Upper lobe of left lung (tissue), 6 donors: ENCODE measurements at regions not wholly inside any gene's neighbourhood (a gene's known extent, or its start where the extent isn't known, plus 50 kb on each side); places are given as distances from the start of the nearest gene placed in this dataset.

Source experiments
- ATAC-seq, 2 donors: fragments of 200-7000 bp; cut with Tn5 transposase; one replicate each; pipeline ENCODE4 v1.9.1; 2022; ENCODE audit warnings: mild to moderate bottlenecking in 2 of 2, moderate library complexity in 2 of 2; ENCODE audit not compliant: low FRiP score in 2 of 2
- DNase-seq, 2 donors: peaks; one replicate each; pipeline ENCODE4 v3.0.0-alpha.2; 2019 to 2020
- H3K27ac ChIP-seq, 4 donors: fragments of 200-600 bp; sonication (generic); one replicate each; pipeline ENCODE4 v1.5.1; 2016 to 2019
- H3K27me3 ChIP-seq, 4 donors: fragments of 200-600 bp; sonication (generic); one replicate each; pipeline ENCODE4 v1.5.1; 2017 to 2019
- H3K36me3 ChIP-seq, 4 donors: fragments of 200-600 bp; sonication (generic); one replicate each; pipeline ENCODE4 v1.5.1; 2016 to 2019
- H3K4me1 ChIP-seq, 4 donors: fragments of 200-600 bp; sonication (generic); one replicate each; pipeline ENCODE4 v1.5.1; 2018 to 2019
- H3K4me3 ChIP-seq, 4 donors: fragments of 200-600 bp; sonication (generic); one replicate each; pipeline ENCODE4 v1.5.1; 2017 to 2019; ENCODE audit warnings: mild to moderate bottlenecking in 2 of 4, moderate library complexity in 1 of 4
- H3K9me3 ChIP-seq, 4 donors: fragments of 200-600 bp; sonication (generic); one replicate each; pipeline ENCODE4 v1.5.1; 2018 to 2019
- EP300 ChIP-seq, 4 donors: sonication (generic); formaldehyde crosslinking; IDR thresholded peaks; one replicate each; pipeline ENCODE4 v1.5.1; 2017; ENCODE audit warnings: antibody characterized with exemption in 4 of 4, control low read depth in 2 of 4
- POLR2A ChIP-seq, 4 donors: fragments of 450-650 bp; IDR thresholded peaks; one replicate each; pipeline ENCODE4 v1.5.1; 2016 to 2017; ENCODE audit warnings: antibody characterized with exemption in 4 of 4, mild to moderate bottlenecking in 2 of 4
- POLR2AphosphoS5 ChIP-seq, 2 donors: sonication (generic); formaldehyde crosslinking; IDR thresholded peaks; one replicate each; pipeline ENCODE4 v1.5.1; 2017; ENCODE audit warnings: antibody characterized with exemption in 2 of 2
- WGBS, 2 donors: methylation state at CpG; one replicate each; pipeline ENCODE4 v1.1.5; 2017 to 2018; 5-methylcytosine and 5-hydroxymethylcytosine counted together
- TF ChIP-seq, protein P1 (sequence below), 6 experiments: fragments of 450-650 bp in 4 of 6; fragments of 200-600 bp in 2 of 6; sonication (generic) in 2 of 6; IDR thresholded peaks; one replicate each; pipeline ENCODE4 v1.5.1; 2016 to 2019; ENCODE audit warnings: antibody characterized with exemption in 6 of 6
- donor health status: DM: no; HTN: no; CAD: no; lungs with moderate emphysema.
- donor health status: DM: no; HTN: yes; CAD: no; lungs with severe emphysema.

DNA sequence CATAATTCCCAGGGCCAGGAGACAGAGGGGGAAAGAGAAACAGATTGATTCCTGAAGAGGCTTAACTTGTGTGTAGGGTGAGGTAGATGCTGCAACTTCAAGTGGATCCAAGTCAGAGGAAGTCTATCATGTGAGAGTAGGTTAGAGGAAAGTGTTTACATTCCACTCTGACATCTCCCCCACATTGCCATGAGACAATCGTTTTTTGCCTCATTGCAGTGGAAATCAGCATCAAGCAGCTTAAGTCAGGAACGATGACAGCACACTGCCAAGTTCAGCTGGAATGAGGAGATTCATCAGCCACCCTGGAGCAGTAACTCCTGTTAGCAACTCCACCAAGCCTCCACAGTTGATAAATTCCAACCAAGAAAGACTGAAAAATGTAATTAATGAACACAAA, 689.7 kb upstream of the MEF2C start:
- Histone ChIP-seq H3K4me1 (no peaks in the 10 kb centered on the region), H3K27me3 (no peaks in the 10 kb centered on the region), H3K36me3 (no peaks in the 10 kb centered on the region), H3K27ac (no peak overlapping the region), H3K4me3 (no peak overlapping the region), H3K9me3 (no peaks in the 10 kb centered on the region)
- TF ChIP-seq, protein P1, sequence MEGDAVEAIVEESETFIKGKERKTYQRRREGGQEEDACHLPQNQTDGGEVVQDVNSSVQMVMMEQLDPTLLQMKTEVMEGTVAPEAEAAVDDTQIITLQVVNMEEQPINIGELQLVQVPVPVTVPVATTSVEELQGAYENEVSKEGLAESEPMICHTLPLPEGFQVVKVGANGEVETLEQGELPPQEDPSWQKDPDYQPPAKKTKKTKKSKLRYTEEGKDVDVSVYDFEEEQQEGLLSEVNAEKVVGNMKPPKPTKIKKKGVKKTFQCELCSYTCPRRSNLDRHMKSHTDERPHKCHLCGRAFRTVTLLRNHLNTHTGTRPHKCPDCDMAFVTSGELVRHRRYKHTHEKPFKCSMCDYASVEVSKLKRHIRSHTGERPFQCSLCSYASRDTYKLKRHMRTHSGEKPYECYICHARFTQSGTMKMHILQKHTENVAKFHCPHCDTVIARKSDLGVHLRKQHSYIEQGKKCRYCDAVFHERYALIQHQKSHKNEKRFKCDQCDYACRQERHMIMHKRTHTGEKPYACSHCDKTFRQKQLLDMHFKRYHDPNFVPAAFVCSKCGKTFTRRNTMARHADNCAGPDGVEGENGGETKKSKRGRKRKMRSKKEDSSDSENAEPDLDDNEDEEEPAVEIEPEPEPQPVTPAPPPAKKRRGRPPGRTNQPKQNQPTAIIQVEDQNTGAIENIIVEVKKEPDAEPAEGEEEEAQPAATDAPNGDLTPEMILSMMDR (IDR thresholded peaks at IDR 0.05) = no peak
- TF ChIP-seq POLR2A (IDR thresholded peaks at IDR 0.05) (no peak), EP300 (IDR thresholded peaks at IDR 0.05) (no peak), POLR2AphosphoS5 (IDR thresholded peaks at IDR 0.05) (no peak)
- no peak for ATAC-seq
- no peak for DNase-seq
- WGBS, 2 donors = 26 to 32% methylated on average over 2 of the region's 2 CpGs

GRCh38 chr5:89570557-89570956, 687.6 kb upstream of the MEF2C start:
- no peaks in the 10 kb centered on the region for H3K27me3 ChIP-seq
- WGBS, 2 donors = 82% methylated on average over 2 of the region's 2 CpGs
- ATAC-seq = no peak

DNA sequence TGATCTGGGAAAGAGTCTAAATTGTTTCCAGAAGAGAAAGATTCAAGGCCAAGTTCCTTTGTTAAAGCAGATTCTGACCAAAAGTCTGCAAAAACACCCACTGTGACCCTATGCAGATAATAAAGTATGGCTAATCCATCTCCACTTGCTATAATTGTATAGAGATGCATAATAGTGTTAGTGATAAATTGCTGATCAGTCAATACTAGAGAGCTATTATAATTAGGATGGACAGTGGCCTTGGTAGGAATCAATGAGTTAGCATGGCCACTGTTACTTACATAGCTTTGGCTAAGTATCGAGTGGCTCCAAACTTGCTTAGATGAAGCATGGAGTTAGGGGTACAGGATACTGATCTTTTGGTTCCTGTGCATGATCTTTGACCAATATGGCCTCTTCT, 683.4 kb upstream of the MEF2C start:
- no peaks in the 10 kb centered on the region for H3K4me1 ChIP-seq
- no peaks in the 10 kb centered on the region for H3K36me3 ChIP-seq
- no peak overlapping the region for H3K4me3 ChIP-seq
- no peak for ATAC-seq
- WGBS, 2 donors = 79 to 95% methylated on average over 1 of the region's 1 CpG
- DNase-seq = no peak
- no peak overlapping the region for H3K27ac ChIP-seq
- no peaks in the 10 kb centered on the region for H3K27me3 ChIP-seq
- TF ChIP-seq POLR2AphosphoS5 (IDR thresholded peaks at IDR 0.05) (no peak), EP300 (IDR thresholded peaks at IDR 0.05) (no peak), POLR2A (IDR thresholded peaks at IDR 0.05) (no peak)
- TF ChIP-seq, protein P1 (IDR thresholded peaks at IDR 0.05) = no peak
- no peaks in the 10 kb centered on the region for H3K9me3 ChIP-seq

More at GRCh38 chr5:89570557-89570956, 687.6 kb upstream of the MEF2C start:
- no peaks in the 10 kb centered on the region for H3K36me3 ChIP-seq
- no peaks in the 10 kb centered on the region for H3K9me3 ChIP-seq
- H3K4me3 ChIP-seq = no peak overlapping the region
- TF ChIP-seq EP300 (IDR thresholded peaks at IDR 0.05) = no peak
- TF ChIP-seq, protein P1 (IDR thresholded peaks at IDR 0.05) = no peak
- TF ChIP-seq POLR2AphosphoS5 (IDR thresholded peaks at IDR 0.05) = no peak
- TF ChIP-seq POLR2A (IDR thresholded peaks at IDR 0.05) = no peak
- no peaks in the 10 kb centered on the region for H3K4me1 ChIP-seq
- no peak overlapping the region for H3K27ac ChIP-seq
- no peak for DNase-seq

DNA sequence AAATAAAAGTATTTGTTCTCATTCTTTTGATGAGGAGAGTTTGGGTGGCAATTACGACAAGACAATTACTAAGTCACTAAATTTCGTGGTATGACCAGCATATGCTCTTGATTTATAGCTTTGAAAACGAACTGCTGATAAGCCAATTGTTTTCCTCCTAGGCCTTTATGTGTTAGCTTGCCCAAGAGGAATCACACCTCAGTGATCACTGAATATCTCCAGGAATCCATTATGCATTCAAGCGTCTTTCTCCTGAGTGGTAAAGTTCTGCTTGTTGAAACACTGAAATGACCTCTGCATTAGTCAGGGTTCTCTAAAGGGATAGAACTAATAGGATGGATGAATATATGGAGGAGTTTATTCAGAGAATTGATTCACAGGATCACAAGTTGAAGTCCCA, 677.7 kb upstream of the MEF2C start:
- TF ChIP-seq POLR2A (IDR thresholded peaks at IDR 0.05) = no peak
- 66 to 77% methylated on average over 4 of the region's 4 CpGs for WGBS, 2 donors
- no peaks in the 10 kb centered on the region for H3K4me1 ChIP-seq
- H3K36me3 ChIP-seq = no peaks in the 10 kb centered on the region
- no peaks in the 10 kb centered on the region for H3K27me3 ChIP-seq
- DNase-seq (no peak), ATAC-seq (no peak)
- H3K4me3 ChIP-seq = no peak overlapping the region
- H3K9me3 ChIP-seq = no peaks in the 10 kb centered on the region
- H3K27ac ChIP-seq = no peak overlapping the region

DNA sequence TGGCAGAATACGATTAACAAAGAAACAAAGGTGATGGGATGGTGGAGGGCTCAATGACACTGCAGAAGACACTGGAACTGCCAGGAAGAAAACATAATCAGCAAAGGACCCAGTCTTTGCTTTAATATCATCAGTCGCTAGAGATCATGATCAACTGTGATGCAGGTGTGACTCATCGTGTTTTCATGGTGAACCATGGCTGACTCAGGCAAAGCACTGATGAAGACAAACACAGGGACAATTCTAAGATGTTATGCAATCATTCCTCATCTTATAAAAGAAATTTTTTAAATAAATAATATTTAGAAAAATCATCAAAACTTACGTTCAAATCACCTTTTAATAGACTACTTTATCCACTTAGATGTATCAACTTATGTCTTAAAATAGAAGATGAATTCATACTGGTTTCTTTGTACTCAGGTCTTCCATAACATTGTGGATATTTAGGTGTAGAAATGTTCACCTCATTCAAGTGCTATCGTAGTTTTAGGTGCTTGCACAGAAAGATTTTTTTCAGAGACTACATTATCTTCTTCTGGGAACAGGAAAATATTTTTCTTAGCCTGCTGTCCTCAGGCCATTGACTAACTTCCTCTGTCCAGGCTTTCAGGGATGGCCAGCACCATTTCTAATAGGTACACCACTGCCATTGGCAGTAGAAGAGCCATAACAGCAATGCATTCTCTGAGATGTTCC, 673.4 kb upstream of the MEF2C start:
- no peak overlapping the region for H3K4me3 ChIP-seq
- H3K9me3 ChIP-seq = no peaks in the 10 kb centered on the region
- WGBS, 2 donors = 87 to 91% methylated on average over 5 of the region's 5 CpGs
- no peaks in the 10 kb centered on the region for H3K36me3 ChIP-seq
- no peaks in the 10 kb centered on the region for H3K27me3 ChIP-seq
- DNase-seq (no peak), ATAC-seq (no peak)
- no peaks in the 10 kb centered on the region for H3K4me1 ChIP-seq
- H3K27ac ChIP-seq = no peak overlapping the region
- TF ChIP-seq EP300 (IDR thresholded peaks at IDR 0.05) (no peak), POLR2A (IDR thresholded peaks at IDR 0.05) (no peak), POLR2AphosphoS5 (IDR thresholded peaks at IDR 0.05) (no peak)
- TF ChIP-seq, protein P1 (IDR thresholded peaks at IDR 0.05) = no peak
